ENCODE measurements at regions not wholly inside any gene's neighbourhood (a gene's known extent, or its start where the extent isn't known, plus 50 kb on each side); places are given as distances from the start of the nearest gene placed in this dataset.

GRCh38 chr14:100638211-100638855 is 51.1 kb upstream of the BEGAIN start:
- H3K27me3 Mint-ChIP-seq = peaks cover 16% of the 10 kb centered on the region
- peaks cover 9% of the 10 kb centered on the region for H3K36me3 Mint-ChIP-seq (ENCODE audit: insufficient read depth)
- ATAC-seq (replicated peaks; ENCODE audit: extremely low read depth, poor library complexity, severe bottlenecking) (no peak), DNase-seq (ENCODE audit: low spot score in 2 of 2) (no peak)
- H3K27ac Mint-ChIP-seq (ENCODE audit: low read depth) = peak overlapping the region; percentile 30
- no peak overlapping the region for H3K4me3 Mint-ChIP-seq
- H3K4me1 Mint-ChIP-seq = peaks cover 46% of the 10 kb centered on the region
- H3K9me3 Mint-ChIP-seq = no peaks in the 10 kb centered on the region

GRCh38 chr14:100639280-100639679 is 52.1 kb upstream of the BEGAIN start:
- Mint-ChIP-seq H3K36me3 (ENCODE audit: insufficient read depth) (peaks cover 9% of the 10 kb centered on the region), H3K4me1 (peaks cover 55% of the 10 kb centered on the region), H3K9me3 (no peaks in the 10 kb centered on the region), H3K27ac (ENCODE audit: low read depth) (peak overlapping the region; percentile 30), H3K4me3 (peak overlapping the region; percentile 73), H3K27me3 (peaks cover 15% of the 10 kb centered on the region)
- ATAC-seq (replicated peaks; ENCODE audit: extremely low read depth, poor library complexity, severe bottlenecking) = no peak
- no peak for DNase-seq (ENCODE audit: low spot score in 2 of 2)

GRCh38 chr14:100640471-100641273 is 53.5 kb upstream of the BEGAIN start:
- Mint-ChIP-seq H3K36me3 (ENCODE audit: insufficient read depth) (peaks cover 9% of the 10 kb centered on the region), H3K4me3 (peak overlapping the region; percentile 73), H3K9me3 (no peaks in the 10 kb centered on the region), H3K27me3 (peaks cover 1% of the 10 kb centered on the region), H3K4me1 (peaks cover 69% of the 10 kb centered on the region), H3K27ac (ENCODE audit: low read depth) (peak overlapping the region; percentile 80)
- DNase-seq (ENCODE audit: low spot score in 2 of 2) (peak; percentile 62 to 74), ATAC-seq (replicated peaks; ENCODE audit: extremely low read depth, poor library complexity, severe bottlenecking) (peak; percentile 96)

GRCh38 chr14:100641274-100641860 is 54.1 kb upstream of the BEGAIN start:
- peaks cover 9% of the 10 kb centered on the region for H3K36me3 Mint-ChIP-seq (ENCODE audit: insufficient read depth)
- no peaks in the 10 kb centered on the region for H3K9me3 Mint-ChIP-seq
- peak overlapping the region; percentile 80 for H3K27ac Mint-ChIP-seq (ENCODE audit: low read depth)
- peak overlapping the region; percentile 33 for H3K4me3 Mint-ChIP-seq
- no peaks in the 10 kb centered on the region for H3K27me3 Mint-ChIP-seq
- peaks cover 74% of the 10 kb centered on the region for H3K4me1 Mint-ChIP-seq
- no peak for ATAC-seq (replicated peaks; ENCODE audit: extremely low read depth, poor library complexity, severe bottlenecking)
- no peak for DNase-seq (ENCODE audit: low spot score in 2 of 2)

GRCh38 chr14:100643426-100643825 is 56.2 kb upstream of the BEGAIN start:
- H3K36me3 Mint-ChIP-seq (ENCODE audit: insufficient read depth) = peaks cover 9% of the 10 kb centered on the region
- no peaks in the 10 kb centered on the region for H3K9me3 Mint-ChIP-seq
- ATAC-seq (replicated peaks; ENCODE audit: extremely low read depth, poor library complexity, severe bottlenecking) (no peak), DNase-seq (ENCODE audit: low spot score in 2 of 2) (no peak)
- peaks cover 74% of the 10 kb centered on the region for H3K4me1 Mint-ChIP-seq
- no peak overlapping the region for H3K4me3 Mint-ChIP-seq
- H3K27me3 Mint-ChIP-seq = no peaks in the 10 kb centered on the region
- no peak overlapping the region for H3K27ac Mint-ChIP-seq (ENCODE audit: low read depth)

- Mint-ChIP-seq H3K27me3 (no peaks in the 10 kb centered on the region), H3K9me3 (no peaks in the 10 kb centered on the region), H3K4me3 (peak overlapping the region; percentile 22), H3K4me1 (peaks cover 67% of the 10 kb centered on the region), H3K27ac (ENCODE audit: low read depth) (no peak overlapping the region), H3K36me3 (ENCODE audit: insufficient read depth) (peaks cover 9% of the 10 kb centered on the region)
- ATAC-seq (replicated peaks; ENCODE audit: extremely low read depth, poor library complexity, severe bottlenecking) (no peak), DNase-seq (ENCODE audit: low spot score in 2 of 2) (no peak)
These were observed 57.2 kb upstream of the BEGAIN start for GRCh38 chr14:100644383-100644782.

- no peaks in the 10 kb centered on the region for H3K9me3 Mint-ChIP-seq
- H3K4me1 Mint-ChIP-seq = peaks cover 62% of the 10 kb centered on the region
- H3K36me3 Mint-ChIP-seq (ENCODE audit: insufficient read depth) = peaks cover 9% of the 10 kb centered on the region
- H3K27me3 Mint-ChIP-seq = no peaks in the 10 kb centered on the region
- no peak overlapping the region for H3K27ac Mint-ChIP-seq (ENCODE audit: low read depth)
- ATAC-seq (replicated peaks; ENCODE audit: extremely low read depth, poor library complexity, severe bottlenecking) (no peak), DNase-seq (ENCODE audit: low spot score in 2 of 2) (no peak)
- peak overlapping the region; percentile 50 for H3K4me3 Mint-ChIP-seq
These were observed 57.6 kb upstream of the BEGAIN start for GRCh38 chr14:100644784-100645183.

- peak; percentile 68 for ATAC-seq (replicated peaks; ENCODE audit: extremely low read depth, poor library complexity, severe bottlenecking)
- Mint-ChIP-seq H3K27me3 (no peaks in the 10 kb centered on the region), H3K27ac (ENCODE audit: low read depth) (no peak overlapping the region), H3K4me3 (peak overlapping the region; percentile 50), H3K36me3 (ENCODE audit: insufficient read depth) (peaks cover 7% of the 10 kb centered on the region), H3K9me3 (no peaks in the 10 kb centered on the region), H3K4me1 (peaks cover 56% of the 10 kb centered on the region)
- peak; percentile 72 to 73 for DNase-seq (ENCODE audit: low spot score in 2 of 2)
These were observed 58.2 kb upstream of the BEGAIN start for GRCh38 chr14:100645196-100645981.

- H3K4me1 Mint-ChIP-seq = peaks cover 51% of the 10 kb centered on the region
- no peak overlapping the region for H3K27ac Mint-ChIP-seq (ENCODE audit: low read depth)
- H3K27me3 Mint-ChIP-seq = peaks cover 2% of the 10 kb centered on the region
- peak overlapping the region; percentile 50 for H3K4me3 Mint-ChIP-seq
- DNase-seq (ENCODE audit: low spot score in 2 of 2) = no peak
- peaks cover 3% of the 10 kb centered on the region for H3K36me3 Mint-ChIP-seq (ENCODE audit: insufficient read depth)
- H3K9me3 Mint-ChIP-seq = no peaks in the 10 kb centered on the region
- no peak for ATAC-seq (replicated peaks; ENCODE audit: extremely low read depth, poor library complexity, severe bottlenecking)
These were observed 58.7 kb upstream of the BEGAIN start for GRCh38 chr14:100645982-100646314.

GRCh38 chr14:100648474-100649172 is 61.4 kb upstream of the BEGAIN start:
- Mint-ChIP-seq H3K4me1 (peaks cover 25% of the 10 kb centered on the region), H3K36me3 (ENCODE audit: insufficient read depth) (no peaks in the 10 kb centered on the region), H3K9me3 (no peaks in the 10 kb centered on the region), H3K27me3 (peaks cover 16% of the 10 kb centered on the region), H3K4me3 (no peak overlapping the region), H3K27ac (ENCODE audit: low read depth) (no peak overlapping the region)
- ATAC-seq (replicated peaks; ENCODE audit: extremely low read depth, poor library complexity, severe bottlenecking) (no peak), DNase-seq (ENCODE audit: low spot score in 2 of 2) (no peak)

GRCh38 chr14:100649173-100649519 is 61.9 kb upstream of the BEGAIN start:
- Mint-ChIP-seq H3K9me3 (no peaks in the 10 kb centered on the region), H3K36me3 (ENCODE audit: insufficient read depth) (no peaks in the 10 kb centered on the region), H3K4me1 (peaks cover 20% of the 10 kb centered on the region), H3K27me3 (peaks cover 21% of the 10 kb centered on the region), H3K27ac (ENCODE audit: low read depth) (no peak overlapping the region), H3K4me3 (no peak overlapping the region)
- DNase-seq (ENCODE audit: low spot score in 2 of 2) = no peak
- ATAC-seq (replicated peaks; ENCODE audit: extremely low read depth, poor library complexity, severe bottlenecking) = no peak

- H3K36me3 Mint-ChIP-seq (ENCODE audit: insufficient read depth) = no peaks in the 10 kb centered on the region
- no peaks in the 10 kb centered on the region for H3K4me1 Mint-ChIP-seq
- ATAC-seq (replicated peaks; ENCODE audit: extremely low read depth, poor library complexity, severe bottlenecking) (no peak), DNase-seq (ENCODE audit: low spot score in 2 of 2) (no peak)
- peaks cover 45% of the 10 kb centered on the region for H3K27me3 Mint-ChIP-seq
- no peaks in the 10 kb centered on the region for H3K9me3 Mint-ChIP-seq
- no peak overlapping the region for H3K27ac Mint-ChIP-seq (ENCODE audit: low read depth)
- no peak overlapping the region for H3K4me3 Mint-ChIP-seq
These were observed 64.8 kb upstream of the BEGAIN start for GRCh38 chr14:100651999-100652508.

Measured in central memory CD8-positive, alpha-beta T cell (primary cell).